Gastroesophageal sphincter (tissue), 3 donors: ENCODE measurements at regions not wholly inside any gene's neighbourhood (a gene's known extent, or its start where the extent isn't known, plus 50 kb on each side); places are given as distances from the start of the nearest gene placed in this dataset.

Experiments
- EP300 ChIP-seq: sonication (generic); formaldehyde crosslinking; IDR thresholded peaks from one replicate; pipeline ENCODE4 v1.6.1; 2017; ENCODE audit warnings: antibody characterized with exemption, mild to moderate bottlenecking
- POLR2A ChIP-seq, 2 donors: fragments of 450-650 bp; IDR thresholded peaks; one replicate each; pipeline ENCODE4 v1.6.1; 2017; ENCODE audit warnings: antibody characterized with exemption in 2 of 2, mild to moderate bottlenecking in 2 of 2, moderate library complexity in 1 of 2
- TF ChIP-seq, protein P1 (sequence below), 4 experiments: fragments of 200-600 bp in 2 of 4; fragments of 450-650 bp in 2 of 4; sonication (generic) in 1 of 4; IDR thresholded peaks; one replicate each; pipeline ENCODE4 v1.5.1; 2017 to 2019; ENCODE audit warnings: antibody characterized with exemption in 4 of 4, mild to moderate bottlenecking in 2 of 4, moderate library complexity in 2 of 4

DNA sequence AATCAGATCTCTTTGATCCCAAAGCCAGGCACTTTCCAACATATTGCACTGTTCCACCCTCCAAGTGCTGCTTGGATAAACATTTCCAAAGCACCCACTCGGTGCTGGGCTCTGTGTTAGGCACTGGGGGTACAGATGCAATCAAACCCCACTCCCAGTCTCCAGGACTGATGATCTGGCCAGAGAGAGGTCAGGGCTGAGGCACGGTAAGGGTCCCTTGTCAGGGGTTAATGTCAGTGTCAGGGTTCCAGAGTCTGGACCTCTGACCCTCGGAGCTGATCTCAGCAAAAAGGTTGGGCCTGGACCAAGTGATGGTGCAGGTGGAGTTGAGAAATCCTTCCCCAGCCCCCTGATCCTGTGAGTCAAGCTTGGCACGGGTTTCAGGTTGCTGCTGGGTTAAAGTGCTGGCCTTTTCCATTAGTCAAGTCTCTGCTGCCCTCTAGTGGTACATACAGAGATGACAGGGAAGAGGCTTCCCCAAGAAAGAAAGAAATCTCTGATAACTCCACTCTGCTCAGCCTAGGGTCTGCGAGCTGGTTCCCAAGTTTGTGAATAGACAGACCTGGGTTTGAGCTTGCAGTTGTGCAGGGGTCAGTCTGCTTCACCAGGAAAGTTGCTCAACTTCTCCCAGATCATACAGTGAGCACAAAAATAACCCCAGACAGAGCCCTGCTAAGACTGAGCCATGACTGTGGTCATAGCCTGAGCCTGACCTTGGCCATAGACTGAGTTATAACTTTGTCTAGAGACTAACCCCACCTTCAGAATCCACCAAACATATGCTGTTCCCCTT lies 74.6 kb downstream of the DMRTA2 start:
- TF ChIP-seq, protein P1, sequence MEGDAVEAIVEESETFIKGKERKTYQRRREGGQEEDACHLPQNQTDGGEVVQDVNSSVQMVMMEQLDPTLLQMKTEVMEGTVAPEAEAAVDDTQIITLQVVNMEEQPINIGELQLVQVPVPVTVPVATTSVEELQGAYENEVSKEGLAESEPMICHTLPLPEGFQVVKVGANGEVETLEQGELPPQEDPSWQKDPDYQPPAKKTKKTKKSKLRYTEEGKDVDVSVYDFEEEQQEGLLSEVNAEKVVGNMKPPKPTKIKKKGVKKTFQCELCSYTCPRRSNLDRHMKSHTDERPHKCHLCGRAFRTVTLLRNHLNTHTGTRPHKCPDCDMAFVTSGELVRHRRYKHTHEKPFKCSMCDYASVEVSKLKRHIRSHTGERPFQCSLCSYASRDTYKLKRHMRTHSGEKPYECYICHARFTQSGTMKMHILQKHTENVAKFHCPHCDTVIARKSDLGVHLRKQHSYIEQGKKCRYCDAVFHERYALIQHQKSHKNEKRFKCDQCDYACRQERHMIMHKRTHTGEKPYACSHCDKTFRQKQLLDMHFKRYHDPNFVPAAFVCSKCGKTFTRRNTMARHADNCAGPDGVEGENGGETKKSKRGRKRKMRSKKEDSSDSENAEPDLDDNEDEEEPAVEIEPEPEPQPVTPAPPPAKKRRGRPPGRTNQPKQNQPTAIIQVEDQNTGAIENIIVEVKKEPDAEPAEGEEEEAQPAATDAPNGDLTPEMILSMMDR (IDR thresholded peaks at IDR 0.05) = peak; percentile 49 to 83 (median 68)
- TF ChIP-seq EP300 = no peak
- no peak for TF ChIP-seq POLR2A (IDR thresholded peaks at IDR 0.05)
